ENCODE measurements at regions not wholly inside any gene's neighbourhood (a gene's known extent, or its start where the extent isn't known, plus 50 kb on each side); places are given as distances from the start of the nearest gene placed in this dataset.

GRCh38 chr3:146851665-146852064 is 246.5 kb upstream of the PLSCR5 start:
- H3K4me3 ChIP-seq (ENCODE audit: low read depth, low read length), result no peak overlapping the region
- no peak for DNase-seq (ENCODE audit: low read depth)
- TF ChIP-seq CTCF (IDR thresholded peaks at IDR 0.05; ENCODE audit: low read depth, low read length, missing control alignments), result no peak
- in situ Hi-C loops (cut with HindIII; ENCODE audit: low sequenced_read_pairs), result no loop called here

GRCh38 chr3:146845361-146845760 is 240.2 kb upstream of the PLSCR5 start:
- TF ChIP-seq CTCF (IDR thresholded peaks at IDR 0.05; ENCODE audit: low read depth, low read length, missing control alignments), result no peak
- DNase-seq (ENCODE audit: low read depth), result no peak
- H3K4me3 ChIP-seq (ENCODE audit: low read depth, low read length), result no peak overlapping the region
- in situ Hi-C loops (cut with HindIII; ENCODE audit: low sequenced_read_pairs), result no loop called here

- in situ Hi-C loops (cut with HindIII; ENCODE audit: low sequenced_read_pairs), result no loop called here
- DNase-seq (ENCODE audit: low read depth), result no peak
- no peak overlapping the region for H3K4me3 ChIP-seq (ENCODE audit: low read depth, low read length)
- no peak for TF ChIP-seq CTCF (IDR thresholded peaks at IDR 0.05; ENCODE audit: low read depth, low read length, missing control alignments)
These were observed 238.3 kb upstream of the PLSCR5 start for GRCh38 chr3:146843476-146843875.

DNA sequence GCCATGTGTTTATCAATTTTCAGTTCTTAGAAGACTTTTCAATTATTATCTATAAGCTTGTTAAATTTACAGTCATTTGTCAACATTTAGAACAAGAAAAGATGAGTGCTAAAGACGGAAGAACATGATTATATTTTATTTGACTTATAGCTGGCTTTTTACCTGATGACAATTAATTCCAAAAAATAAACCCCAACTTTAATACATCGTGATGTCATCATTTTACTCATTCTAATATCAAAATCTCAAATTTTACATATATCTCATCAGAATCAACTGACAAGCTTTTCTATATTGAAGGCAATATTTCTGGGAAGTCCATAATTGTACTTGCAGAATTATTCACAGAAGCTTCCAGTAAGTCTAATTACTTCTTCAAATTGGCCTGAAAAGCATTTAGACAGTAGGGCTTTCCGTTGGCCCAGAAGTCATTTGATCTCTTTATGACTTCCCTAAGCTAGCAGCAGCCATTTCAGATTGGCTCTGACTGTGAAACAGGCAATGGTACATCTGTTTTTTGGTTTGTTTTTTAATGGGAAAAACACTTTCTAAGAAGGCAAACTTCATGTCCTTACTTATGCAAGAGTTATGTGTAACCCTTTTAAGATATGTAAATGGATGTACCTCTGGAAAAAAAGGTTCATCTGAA is 234.7 kb upstream of the PLSCR5 start:
- in situ Hi-C loops (cut with HindIII; ENCODE audit: low sequenced_read_pairs), result no loop called here
- no peak overlapping the region for H3K4me3 ChIP-seq (ENCODE audit: low read depth, low read length)
- no peak for TF ChIP-seq CTCF (IDR thresholded peaks at IDR 0.05; ENCODE audit: low read depth, low read length, missing control alignments)
- no peak for DNase-seq (ENCODE audit: low read depth)

DNA sequence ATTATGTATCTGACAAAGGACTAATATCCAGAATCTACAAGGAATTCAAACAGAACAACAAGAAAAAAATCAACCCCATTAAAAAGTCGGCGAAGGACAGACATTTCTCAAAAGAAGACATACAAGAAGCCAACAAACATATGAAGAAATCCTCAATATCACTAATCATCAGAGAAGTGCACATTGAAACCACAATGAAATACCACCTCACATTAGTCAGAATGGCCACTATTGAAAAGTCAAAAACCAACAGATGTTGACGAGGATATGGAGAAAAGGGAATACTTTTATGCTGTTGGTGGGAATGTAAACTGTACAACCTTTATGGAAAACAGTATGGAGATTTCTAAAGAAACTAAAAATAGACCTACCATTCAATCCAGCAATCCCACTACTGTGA is 233.1 kb upstream of the PLSCR5 start:
- H3K4me3 ChIP-seq (ENCODE audit: low read depth, low read length), result no peak overlapping the region
- no peak for DNase-seq (ENCODE audit: low read depth)
- no peak for TF ChIP-seq CTCF (IDR thresholded peaks at IDR 0.05; ENCODE audit: low read depth, low read length, missing control alignments)
- in situ Hi-C loops (cut with HindIII; ENCODE audit: low sequenced_read_pairs), result no loop called here

GRCh38 chr3:146834917-146835316 is 229.8 kb upstream of the PLSCR5 start:
- no peak for TF ChIP-seq CTCF (IDR thresholded peaks at IDR 0.05; ENCODE audit: low read depth, low read length, missing control alignments)
- DNase-seq (ENCODE audit: low read depth), result peak; percentile 74
- no peak overlapping the region for H3K4me3 ChIP-seq (ENCODE audit: low read depth, low read length)
- in situ Hi-C loops (cut with HindIII; ENCODE audit: low sequenced_read_pairs), result no loop called here
